ENCODE measurements at regions not wholly inside any gene's neighbourhood (a gene's known extent, or its start where the extent isn't known, plus 50 kb on each side); places are given as distances from the start of the nearest gene placed in this dataset.

DNA sequence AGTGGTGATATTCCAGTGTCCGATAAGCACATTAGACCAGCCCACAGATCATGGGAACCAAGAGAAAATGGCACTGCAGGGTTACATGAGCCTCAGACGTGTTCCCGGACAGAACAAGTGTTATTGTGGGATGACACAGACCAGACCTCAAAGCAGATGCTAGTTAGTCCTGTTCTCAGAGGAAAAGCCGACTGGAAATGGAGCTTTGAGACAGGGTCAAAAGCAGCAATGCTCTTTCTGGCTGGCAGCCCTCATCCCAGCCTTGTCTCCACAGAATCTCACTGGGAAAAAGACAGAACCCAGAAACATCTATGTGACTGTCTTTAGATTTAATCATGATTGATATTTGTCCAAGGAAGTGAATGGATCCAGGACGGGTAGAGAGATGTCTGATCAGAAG, 506.8 kb downstream of the INSC start:
- DNase-seq (ENCODE audit: low read depth): no peak

DNA sequence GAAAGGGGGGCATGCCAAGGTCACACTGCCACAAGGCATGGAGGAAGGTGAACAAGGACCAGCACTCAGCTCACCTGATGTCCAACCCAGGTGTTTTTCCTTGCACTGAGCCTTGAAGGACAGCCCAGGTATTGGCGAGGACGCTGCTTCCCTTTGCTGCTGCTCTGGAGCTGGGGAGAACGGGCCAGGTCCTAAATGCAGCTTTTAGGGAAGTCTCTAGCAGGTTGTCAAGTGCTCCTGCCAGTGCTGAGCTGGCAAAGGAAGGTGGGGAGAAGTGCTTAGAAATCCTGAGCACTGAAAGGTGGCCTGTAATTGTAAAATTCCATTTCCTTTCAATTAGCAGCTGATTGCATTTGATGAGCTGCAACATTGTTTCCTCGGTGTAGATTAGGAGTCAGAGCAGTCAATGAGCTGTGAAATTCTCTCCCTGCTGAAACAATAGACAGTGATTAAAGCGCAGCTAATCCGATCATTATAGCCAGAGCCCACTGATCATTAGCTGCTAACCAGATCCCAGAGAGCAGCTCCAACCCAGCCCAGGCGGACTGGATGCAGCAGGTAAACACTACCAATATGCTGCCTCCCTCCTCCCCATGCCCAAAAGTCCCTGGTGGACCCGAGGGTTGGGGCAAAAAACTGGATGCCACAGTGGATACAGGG, 507.6 kb downstream of the INSC start:
- DNase-seq (ENCODE audit: low read depth): no peak

DNA sequence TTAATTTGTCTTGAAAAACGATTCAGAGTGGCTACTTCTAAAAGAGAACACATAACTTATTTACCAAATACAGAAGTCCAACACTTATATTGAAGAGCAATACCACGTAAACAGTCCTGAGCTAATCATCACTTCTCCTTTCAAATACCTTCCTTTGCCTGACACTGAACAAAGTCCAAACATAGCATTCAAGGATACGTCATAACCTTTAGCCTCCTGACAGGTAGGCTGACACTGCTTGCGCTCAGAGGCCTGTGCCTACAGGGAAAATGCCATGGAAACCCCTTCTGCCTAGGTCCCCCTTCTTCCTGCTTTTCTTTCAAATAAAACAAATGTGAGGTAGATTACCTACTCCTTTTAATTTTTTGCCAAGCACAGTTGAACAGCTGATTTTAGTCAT, 510.0 kb downstream of the INSC start:
- no peak for DNase-seq (ENCODE audit: low read depth)

DNA sequence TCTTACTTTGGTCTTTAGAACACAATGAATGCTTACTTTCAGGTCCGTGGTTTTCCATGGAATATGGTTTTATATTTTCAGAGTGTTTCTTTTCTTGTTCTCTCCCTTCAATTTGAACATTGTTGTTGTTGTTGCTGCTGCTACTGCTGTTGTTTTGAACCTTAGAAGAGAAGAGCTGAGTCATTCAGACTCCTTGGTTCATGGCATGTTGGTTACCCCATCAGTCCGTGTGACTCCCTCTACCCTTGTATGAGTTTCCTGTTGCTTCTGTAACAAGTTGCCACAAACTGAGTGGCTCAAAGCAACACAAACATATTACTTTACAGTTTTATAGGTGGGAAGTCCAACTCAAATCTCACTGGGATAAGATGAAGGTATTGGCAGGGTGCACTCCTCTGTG, 511.0 kb downstream of the INSC start:
- no peak for DNase-seq (ENCODE audit: low read depth)

DNA sequence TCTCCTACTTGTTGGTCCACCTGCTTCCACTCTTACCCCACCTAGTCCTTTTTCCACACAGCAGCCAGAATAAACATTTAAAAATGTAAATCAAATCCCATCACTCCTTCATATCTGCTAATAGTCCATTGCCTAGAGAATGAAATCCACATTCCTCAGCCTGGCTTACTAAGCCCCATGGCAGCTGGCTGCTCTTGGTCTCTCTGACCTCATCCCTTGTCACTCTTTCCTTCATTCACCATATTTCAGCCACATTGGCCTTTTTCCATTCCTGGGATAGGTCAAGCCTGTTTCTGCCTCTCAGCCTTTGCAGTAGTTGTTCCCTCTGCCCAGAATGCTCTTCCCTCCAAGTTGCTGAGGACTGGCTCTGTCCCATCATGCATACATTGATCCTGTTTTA, 512.8 kb downstream of the INSC start:
- no peak for DNase-seq (ENCODE audit: low read depth)

DNA sequence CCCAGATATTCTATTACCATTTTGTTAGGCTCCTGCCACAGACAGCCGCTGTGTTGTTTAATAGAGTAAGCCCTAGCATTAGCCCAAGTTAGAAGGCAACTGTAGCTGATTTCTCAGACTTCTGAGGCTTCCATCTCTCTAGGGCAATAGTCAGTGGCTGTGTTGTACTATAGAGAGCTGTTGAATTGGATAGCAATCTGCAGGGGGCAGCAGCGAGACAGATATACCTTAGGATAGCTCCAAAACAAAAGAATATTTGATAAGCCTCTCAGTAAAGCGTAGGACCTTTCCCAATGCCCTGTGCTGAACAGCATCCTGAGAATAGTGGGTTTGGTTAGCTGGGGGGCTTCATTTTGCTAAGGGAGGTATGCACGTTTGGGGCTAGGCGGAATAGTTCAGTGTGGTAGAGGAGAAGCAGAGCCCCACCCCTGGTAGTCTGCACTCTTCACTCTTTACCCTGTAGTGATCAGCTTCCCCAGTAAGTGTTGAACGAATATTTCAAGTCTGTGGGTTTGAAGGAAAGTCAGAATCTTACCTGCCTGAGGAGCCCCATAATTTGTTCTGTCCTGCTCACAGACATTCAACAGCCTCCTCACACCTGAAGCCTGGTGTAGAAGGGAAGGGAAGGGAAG, 515.1 kb downstream of the INSC start:
- no peak for DNase-seq (ENCODE audit: low read depth)

DNA sequence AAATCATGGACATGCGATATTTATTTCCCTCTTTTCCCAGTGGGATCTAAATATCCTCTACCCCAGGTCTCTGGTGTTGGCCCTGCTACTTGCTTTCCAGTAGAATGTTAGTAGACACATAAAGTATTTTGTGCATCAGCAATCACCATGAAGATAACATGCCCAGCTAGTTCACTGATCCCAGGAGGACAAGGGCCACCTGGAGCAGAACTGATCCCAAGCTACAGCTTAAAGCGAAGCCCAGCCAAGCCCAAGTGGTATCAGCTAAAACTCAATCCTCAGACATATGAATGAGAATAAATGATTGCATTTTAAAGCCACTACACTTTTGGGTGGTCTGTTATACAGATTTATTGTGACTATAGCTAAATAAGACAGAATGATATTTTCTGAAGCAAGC, 516.2 kb downstream of the INSC start:
- DNase-seq (ENCODE audit: low read depth): no peak

DNA sequence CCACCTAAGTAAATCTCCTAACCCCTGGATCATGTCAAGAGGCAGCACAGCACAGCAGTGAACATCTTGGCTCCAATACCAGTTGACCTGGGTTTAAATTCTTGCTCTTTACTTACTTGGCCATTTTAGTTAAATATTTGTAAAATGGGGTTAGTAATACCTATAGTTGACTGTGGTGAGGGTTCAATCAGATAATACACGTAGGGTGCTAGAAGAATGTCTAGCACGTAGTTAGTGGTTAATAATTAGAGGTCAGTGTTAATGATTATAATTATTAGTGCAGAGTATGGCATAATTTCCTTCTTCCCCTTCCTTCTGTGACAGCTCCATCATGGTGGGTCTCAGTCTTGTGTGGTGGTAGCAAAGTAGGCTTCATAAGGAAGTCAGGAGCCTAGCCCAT, 520.8 kb downstream of the INSC start:
- DNase-seq (ENCODE audit: low read depth): no peak

DNA sequence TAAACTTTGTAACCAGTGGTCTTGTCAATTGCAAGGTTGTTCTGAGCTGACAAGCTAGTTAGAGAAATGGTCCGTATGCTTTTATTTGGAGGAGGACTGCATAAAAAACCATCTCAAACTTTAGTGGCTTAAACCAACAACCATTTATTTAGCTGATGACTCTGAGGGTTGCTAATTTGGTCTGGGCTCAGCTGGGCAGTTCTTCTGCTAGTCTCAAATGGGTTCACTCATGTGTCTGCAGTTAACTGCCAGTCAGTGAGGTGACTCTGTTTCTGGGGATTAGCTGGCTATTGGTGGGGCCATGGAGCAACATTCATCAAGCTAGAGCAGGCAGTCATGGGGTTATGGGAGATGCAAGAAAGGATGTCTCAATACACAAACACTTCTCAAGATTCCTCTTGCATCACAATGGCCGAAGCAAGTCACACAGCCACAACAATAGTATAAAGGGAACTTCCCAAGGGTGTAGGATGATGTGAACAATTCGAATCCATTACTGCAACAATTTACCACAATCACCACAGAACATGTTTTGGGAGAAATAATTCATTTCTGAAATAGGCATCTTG, 521.9 kb downstream of the INSC start:
- no peak for DNase-seq (ENCODE audit: low read depth)

DNA sequence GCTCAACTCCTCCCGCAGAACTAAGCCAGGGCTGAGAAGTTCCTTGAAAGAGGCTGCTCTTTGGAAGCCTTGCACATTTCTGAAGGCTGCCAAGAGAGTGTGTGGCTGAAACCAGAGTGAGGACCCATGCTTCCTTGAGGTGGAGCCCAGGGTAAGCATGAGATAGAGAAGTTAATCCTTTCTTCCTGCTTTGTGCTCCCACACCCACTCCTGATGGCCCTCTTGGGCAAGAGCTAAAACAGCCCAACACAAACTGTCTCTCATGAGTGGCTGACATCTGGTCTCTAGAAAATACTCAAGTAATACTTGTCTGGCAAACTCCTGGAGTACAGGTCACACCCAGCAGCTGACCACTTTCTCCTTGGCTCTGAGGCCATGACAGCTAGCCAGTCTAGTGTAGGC, 523.7 kb downstream of the INSC start:
- DNase-seq (ENCODE audit: low read depth): no peak

DNA sequence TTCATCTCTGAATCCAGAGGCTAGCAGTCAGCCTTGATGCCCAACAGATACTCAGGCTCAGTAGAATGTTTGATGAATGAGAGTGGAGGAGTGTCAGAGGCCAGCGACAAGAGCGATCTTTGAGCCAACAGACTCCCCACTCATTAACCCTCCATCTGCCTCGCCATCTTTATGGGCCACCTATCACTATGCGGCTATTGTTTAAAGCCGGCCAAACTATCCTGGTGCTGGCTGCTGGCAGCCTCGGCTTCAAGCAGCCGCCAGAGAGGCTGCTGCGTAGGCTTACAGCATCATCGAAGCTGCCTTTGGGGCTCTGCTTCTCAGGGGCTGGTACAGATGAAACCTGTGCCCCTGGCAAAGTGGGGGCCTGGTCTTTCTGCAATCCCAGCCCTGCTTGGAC, 525.6 kb downstream of the INSC start:
- no peak for DNase-seq (ENCODE audit: low read depth)

DNA sequence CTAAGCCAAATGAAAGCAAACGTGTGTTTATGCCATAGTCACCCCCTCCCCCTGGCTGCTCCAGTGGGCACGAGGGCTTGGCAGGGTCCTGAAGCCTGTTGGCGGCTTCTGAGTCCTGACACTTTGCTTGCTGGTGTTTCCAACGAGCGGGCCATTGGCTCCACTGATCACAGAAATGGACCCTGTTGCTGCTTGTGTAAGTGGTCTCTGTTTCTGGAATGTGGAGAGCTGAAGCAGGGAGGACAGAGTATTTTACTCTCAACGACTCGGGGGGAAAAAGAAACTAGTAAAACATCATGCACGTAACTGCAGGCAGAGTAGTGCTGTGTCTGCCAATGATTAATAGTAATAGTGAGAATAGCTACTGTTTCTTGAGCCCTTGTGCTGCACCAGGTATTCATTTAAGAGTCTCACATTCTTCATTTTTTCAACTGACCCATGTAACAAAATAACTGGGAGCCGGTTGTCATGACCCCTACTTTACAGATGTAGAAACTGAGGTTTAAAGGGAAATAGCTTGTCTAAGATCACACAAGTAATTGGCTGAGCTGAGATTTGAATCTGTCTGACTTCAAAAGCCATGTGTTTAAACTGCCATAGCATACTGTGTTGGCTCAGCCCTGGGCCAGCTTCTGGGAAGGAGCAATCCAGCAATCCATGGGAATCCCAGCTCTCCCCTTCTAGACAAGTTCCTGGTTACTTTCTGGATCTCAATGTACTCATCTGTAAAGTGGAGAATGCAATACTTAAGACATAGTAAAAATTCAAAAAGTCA, 526.7 kb downstream of the INSC start:
- DNase-seq (ENCODE audit: low read depth): no peak

DNA sequence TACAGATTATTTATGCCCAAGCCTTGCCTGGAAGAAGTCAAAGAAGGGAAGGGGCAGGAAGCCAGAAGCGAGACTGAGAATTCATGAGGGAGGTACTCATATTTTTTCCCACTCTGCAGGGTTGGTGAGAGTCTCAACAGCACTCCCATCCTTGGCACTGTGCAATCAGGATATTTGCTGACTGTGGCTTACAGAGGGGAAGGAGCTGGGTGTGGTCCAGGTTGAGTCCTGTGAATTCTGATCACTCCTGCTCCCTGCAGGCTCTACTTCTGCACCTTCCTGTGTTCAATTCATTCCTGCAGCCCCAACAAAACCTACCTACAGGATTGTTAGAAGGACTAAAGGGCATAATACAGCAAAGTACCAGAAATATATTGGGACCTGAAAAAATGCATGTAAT, 530.5 kb downstream of the INSC start:
- DNase-seq (ENCODE audit: low read depth): no peak

DNA sequence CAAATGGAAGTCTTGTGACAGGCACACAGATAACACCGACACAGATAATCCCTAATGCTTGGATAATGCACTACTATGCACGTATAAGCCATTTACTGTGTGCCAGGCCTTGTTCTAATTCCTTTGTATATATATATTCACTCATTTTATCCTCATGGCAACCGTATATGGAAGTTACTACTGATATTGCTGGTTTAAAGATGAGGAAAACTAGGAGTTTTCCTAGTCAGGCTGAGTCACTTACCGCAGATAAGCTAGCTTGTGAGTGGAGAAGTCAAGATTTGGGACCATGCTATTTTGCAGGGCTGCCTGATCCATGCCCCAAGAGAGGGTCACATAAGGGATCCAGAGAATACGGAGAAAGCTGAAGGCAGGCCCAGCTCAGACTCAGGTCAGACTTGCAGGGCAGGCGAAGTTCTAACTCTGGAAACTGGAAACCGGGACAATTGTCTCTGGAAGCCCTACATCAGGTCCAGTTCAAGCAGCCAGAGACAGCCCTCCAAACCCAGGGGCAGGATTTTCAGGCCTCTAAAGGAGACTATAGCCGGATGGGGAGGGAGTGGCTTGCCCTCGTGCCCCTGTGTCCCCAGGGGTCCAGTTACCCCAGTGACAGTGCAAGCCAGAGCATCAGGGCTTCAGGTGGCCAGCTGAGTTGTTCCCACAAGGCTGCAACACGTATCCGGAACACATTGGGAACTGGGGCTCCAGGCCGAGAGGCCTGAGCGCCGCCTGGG, 534.8 kb downstream of the INSC start:
- no peak for DNase-seq (ENCODE audit: low read depth)

DNA sequence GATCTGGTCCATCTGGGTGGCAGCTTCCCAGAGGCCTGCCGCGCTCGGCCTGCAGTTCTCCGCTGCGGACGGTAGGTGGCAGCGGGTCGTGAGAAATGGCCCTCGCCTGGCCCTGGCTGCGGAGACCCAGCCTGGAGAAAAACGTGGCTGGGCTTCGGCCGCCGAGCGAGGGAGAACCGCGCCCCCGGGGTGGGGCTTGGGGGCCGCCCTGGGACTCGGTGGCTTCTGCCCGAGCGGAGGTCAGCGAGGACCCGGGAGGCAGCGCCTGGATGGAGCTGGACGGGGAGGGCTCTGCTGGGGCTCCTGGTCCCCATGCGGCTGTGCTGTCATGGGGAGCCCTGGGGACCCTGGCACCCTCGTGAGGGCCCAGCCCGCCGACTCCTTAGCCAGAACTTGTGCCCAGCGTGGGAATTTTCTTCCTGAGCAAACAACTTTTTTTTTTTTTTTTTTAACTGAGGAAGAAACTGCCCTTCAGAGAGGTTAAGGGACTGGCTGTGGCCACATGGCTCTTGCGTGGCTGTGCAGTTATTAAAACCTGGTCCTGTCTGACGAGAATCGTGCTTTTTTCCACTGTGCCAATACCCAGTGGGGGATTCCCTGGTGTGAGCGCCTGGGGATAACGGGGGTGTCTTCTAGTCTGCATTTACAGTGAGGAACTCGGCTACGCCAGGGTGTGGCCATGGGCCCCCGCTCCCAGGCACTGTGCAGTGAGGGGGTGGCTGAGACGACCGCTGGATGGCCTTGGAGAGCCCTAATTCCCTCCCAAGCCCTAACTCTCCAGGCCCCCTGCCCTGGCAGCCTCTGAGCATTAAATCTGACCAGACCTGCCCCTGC, 535.6 kb downstream of the INSC start:
- peak; percentile 19 for DNase-seq (ENCODE audit: low read depth)

DNA sequence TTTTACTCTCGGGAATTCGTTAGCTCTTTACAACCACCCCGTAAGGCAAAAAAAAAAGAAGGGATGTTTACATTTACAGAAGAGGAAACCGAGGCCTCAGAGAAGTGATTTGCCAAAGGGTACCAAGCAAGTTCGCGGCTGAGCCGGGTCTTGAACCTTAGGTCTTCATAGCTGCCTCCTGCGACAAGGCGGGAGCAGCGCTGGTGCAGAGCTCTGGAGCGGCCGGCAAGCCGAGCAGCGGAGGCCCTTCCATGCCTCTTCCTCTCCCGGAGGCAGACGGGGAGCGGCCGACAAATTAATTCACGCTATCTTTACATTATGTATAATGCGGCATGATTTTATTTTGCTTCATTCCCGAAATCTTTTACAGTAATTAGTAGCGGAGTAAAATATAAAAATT, 536.3 kb downstream of the INSC start:
- no peak for DNase-seq (ENCODE audit: low read depth)

DNA sequence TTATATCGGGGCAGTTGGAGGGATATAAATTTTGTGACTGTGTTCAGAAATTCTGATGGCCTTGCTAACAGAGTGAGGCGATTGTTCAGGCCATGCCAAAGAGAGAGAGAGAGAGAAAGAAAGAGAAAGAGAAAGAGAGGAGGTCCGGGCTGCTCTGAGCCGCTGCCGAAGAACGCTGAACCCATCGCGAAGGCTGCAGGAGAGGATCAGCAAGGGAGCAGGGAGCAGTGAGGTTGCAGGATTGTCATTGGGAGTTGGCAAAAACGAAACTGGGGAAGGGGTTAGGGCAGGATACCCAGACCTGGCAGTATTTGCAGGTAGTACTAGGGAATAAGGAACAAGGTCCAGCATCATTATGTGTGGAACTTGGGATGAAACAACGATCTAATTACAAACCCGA, 537.1 kb downstream of the INSC start:
- DNase-seq (ENCODE audit: low read depth): no peak

DNA sequence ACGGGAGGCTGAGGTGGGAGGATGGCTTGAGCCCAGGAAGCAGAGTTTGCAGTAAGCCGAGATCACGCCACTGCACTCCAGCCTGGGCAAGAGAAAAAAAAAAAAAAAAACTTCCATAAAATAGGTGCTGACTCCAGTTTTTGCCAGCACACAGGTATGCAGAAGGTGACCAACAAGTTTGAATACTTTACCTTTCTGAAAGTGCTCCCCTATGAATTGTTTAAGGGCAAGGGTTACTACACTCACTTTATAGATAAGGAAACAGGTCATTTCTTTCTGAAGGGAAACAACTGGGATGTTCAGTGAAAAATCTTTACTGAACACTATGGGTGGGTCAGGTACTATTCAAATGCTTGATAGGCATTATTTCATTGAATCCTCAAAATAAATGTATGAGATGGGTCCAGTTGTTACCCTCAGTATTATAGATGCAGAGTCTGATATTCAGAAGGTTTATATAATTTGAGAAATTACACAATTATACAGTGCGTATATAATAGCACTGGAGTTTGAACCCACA, 538.5 kb downstream of the INSC start:
- DNase-seq (ENCODE audit: low read depth): no peak

DNA sequence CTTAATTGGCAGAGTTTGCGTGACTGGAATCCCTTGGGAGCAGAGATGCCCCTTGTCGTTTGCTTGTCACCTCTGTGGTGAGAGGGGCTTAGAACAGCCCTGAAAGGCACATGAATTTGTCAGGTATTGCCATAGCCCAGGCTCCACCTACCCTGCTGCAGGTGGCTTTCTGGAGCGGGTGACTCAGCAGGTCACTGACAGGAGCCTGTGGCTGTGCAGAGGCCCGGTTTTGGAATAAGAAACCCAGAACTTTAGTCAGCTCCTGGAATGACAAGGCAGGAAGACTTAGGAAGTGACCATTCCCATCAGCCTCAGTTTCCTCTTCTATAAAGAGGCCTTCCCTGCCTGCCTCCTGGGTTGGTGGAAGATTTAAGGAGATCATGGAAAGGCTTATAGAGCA, 539.7 kb downstream of the INSC start:
- no peak for DNase-seq (ENCODE audit: low read depth)

DNA sequence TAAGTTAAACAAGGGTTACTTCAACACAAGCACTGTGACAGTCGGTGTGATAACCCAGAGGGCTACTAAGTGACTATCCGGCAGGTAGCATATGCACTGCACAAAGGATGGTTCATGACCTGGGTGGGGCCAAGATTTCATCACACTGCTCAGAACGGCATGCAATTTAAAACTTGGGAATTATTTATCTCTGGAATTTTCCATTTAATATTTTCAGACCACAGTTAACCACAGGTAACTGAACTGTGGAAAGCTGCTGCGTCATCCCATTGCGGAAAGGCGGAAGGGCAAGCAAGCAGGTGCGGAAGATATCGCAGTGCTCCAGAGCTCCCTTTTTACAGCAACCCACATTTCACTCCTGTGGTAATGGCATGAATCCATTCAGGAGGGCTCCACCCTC, 540.8 kb downstream of the INSC start:
- DNase-seq (ENCODE audit: low read depth): no peak

DNA sequence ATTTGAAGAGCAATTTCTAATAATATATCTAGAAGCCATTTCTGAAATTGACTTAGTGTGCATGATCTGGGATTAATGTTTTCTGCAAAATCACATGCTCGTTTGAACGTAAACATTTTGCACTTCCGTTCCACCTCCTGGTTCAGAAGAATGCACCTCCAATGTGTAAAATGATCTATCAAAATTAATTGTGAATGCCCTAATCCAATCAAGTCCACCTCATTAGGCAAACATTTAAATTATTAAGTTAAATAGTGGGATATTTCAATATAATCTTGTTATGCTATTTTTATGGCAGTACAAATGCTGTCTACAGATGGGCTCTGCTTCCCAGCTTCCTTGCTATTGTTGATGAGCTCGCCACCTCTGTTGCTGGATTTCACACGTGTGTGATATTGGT, 542.5 kb downstream of the INSC start:
- DNase-seq (ENCODE audit: low read depth): no peak
